Stimulated activated naive B cell treated with anti-CD40 and anti-IgM and Interleukin-4, amounts not matched to agents 10 μg/mL and 1 μg/mL and 100 μg/mL, for 72 hours (primary cell): ENCODE measurements at regions not wholly inside any gene's neighbourhood (a gene's known extent, or its start where the extent isn't known, plus 50 kb on each side); places are given as distances from the start of the nearest gene placed in this dataset.
"Not testable (repeated sequence)": the region's sequence is repeated elsewhere in the genome, so short reads cannot be mapped to it uniquely, and the experiment has no call there.

ENCODE experiments used
- ATAC-seq, 2 donors: fragments of 150-1000 bp; cut with Tn5 transposase; replicated peaks; 2 replicates each; pipeline ENCODE4 v1.10.0; 2021; ENCODE audit warnings: moderate library complexity in 1 of 2
- DNase-seq: peaks from one replicate; pipeline ENCODE4 v3.0.0; 2021
- H3K27ac Mint-ChIP-seq: one replicate; pipeline ENCODE4 v1.8.0; 2022; ENCODE audit warnings: mild to moderate bottlenecking, mixed read lengths
- H3K27me3 Mint-ChIP-seq, 2 donors: one replicate each; pipeline ENCODE4 v1.8.0; 2022; ENCODE audit warnings: mixed read lengths in 2 of 2
- H3K36me3 Mint-ChIP-seq, 2 donors: one replicate each; pipeline ENCODE4 v1.8.0; 2022; ENCODE audit warnings: mixed read lengths in 2 of 2, mild to moderate bottlenecking in 1 of 2
- H3K4me1 Mint-ChIP-seq, 2 donors: one replicate each; pipeline ENCODE4 v1.8.0; 2022; ENCODE audit warnings: mixed read lengths in 2 of 2, mild to moderate bottlenecking in 1 of 2
- H3K4me3 Mint-ChIP-seq, 2 donors: one replicate each; pipeline ENCODE4 v1.8.0; 2022; ENCODE audit warnings: mild to moderate bottlenecking in 2 of 2, mixed read lengths in 2 of 2, moderate library complexity in 1 of 2
- H3K9me3 Mint-ChIP-seq, 2 donors: one replicate each; pipeline ENCODE4 v1.8.0; 2022; ENCODE audit warnings: mixed read lengths in 2 of 2, mild to moderate bottlenecking in 1 of 2

DNA sequence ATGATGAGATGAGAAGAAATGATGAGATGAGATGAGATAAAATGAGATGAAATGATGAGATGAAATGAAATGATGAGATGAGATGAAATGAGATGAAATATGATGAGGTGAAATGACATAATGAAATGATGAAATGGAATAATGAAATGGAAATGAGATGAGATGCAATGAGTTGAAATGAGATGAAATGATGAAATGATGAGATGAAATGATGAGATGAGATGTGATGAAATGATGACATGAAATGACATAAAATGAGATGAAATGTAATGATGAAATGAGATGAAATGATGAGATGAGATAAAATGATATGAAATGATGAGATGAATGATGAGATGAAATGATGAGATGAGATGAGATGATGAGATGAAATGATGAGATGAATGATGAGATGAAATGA lies 338.6 kb upstream of the PLGLB1 start:
- not testable (repeated sequence) for H3K4me3 Mint-ChIP-seq, H3K27ac Mint-ChIP-seq, H3K9me3 Mint-ChIP-seq, H3K4me1 Mint-ChIP-seq, H3K36me3 Mint-ChIP-seq, ATAC-seq, DNase-seq, H3K27me3 Mint-ChIP-seq

DNA sequence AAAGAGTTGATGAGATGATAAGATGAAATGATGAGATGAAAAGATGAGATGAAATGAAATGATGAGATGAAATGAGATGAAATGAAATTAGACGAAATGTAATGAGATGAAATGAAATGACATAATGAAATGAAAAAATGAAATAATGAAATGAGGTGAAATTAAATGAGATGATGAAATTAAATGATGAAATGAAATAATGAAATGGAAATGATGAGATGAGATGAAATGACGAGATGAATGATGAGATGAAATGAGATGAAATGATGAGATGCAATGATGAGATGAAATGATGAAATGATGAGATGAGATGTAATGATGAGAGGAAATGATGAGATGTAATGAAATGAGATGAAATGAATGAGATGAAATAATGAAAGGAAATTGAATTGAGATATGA lies 339.3 kb upstream of the PLGLB1 start:
- not testable (repeated sequence) for H3K27me3 Mint-ChIP-seq, H3K9me3 Mint-ChIP-seq, ATAC-seq

DNA sequence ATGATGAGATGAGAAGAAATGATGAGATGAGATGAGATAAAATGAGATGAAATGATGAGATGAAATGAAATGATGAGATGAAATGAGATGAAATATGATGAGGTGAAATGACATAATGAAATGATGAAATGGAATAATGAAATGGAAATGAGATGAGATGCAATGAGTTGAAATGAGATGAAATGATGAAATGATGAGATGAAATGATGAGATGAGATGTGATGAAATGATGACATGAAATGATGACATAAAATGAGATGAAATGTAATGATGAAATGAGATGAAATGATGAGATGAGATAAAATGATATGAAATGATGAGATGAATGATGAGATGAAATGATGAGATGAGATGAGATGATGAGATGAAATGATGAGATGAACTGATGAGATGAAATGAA lies 340.2 kb upstream of the PLGLB1 start:
- not testable (repeated sequence) for H3K4me3 Mint-ChIP-seq, H3K36me3 Mint-ChIP-seq, H3K27ac Mint-ChIP-seq, H3K27me3 Mint-ChIP-seq, H3K4me1 Mint-ChIP-seq, DNase-seq, H3K9me3 Mint-ChIP-seq, ATAC-seq

More for the DNA sequence above, 339.3 kb upstream of the PLGLB1 start:
- H3K4me3 Mint-ChIP-seq, DNase-seq, H3K36me3 Mint-ChIP-seq, H3K27ac Mint-ChIP-seq, H3K4me1 Mint-ChIP-seq: not testable (repeated sequence)

DNA sequence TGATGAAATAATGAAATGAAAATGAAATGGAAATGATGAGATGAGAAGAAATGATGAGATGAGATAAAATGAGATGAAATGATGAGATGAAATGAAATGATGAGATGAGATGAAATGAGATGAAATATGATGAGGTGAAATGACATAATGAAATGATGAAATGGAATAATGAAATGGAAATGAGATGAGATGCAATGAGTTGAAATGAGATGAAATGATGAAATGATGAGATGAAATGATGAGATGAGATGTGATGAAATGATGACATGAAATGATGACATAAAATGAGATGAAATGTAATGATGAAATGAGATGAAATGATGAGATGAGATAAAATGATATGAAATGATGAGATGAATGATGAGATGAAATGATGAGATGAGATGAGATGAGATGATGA lies 342.7 kb upstream of the PLGLB1 start:
- H3K27me3 Mint-ChIP-seq, H3K27ac Mint-ChIP-seq, ATAC-seq, H3K36me3 Mint-ChIP-seq, H3K9me3 Mint-ChIP-seq, DNase-seq, H3K4me3 Mint-ChIP-seq, H3K4me1 Mint-ChIP-seq: not testable (repeated sequence)

DNA sequence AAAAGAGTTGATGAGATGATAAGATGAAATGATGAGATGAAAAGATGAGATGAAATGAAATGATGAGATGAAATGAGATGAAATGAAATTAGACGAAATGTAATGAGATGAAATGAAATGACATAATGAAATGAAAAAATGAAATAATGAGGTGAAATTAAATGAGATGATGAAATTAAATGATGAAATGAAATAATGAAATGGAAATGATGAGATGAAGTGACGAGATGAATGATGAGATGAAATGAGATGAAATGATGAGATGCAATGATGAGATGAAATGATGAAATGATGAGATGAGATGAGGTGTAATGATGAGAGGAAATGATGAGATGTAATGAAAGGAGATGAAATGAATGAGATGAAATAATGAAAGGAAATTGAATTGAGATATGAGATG lies 343.4 kb upstream of the PLGLB1 start:
- H3K27ac Mint-ChIP-seq, H3K9me3 Mint-ChIP-seq, ATAC-seq, H3K4me3 Mint-ChIP-seq, H3K4me1 Mint-ChIP-seq, H3K27me3 Mint-ChIP-seq, H3K36me3 Mint-ChIP-seq, DNase-seq: not testable (repeated sequence)

DNA sequence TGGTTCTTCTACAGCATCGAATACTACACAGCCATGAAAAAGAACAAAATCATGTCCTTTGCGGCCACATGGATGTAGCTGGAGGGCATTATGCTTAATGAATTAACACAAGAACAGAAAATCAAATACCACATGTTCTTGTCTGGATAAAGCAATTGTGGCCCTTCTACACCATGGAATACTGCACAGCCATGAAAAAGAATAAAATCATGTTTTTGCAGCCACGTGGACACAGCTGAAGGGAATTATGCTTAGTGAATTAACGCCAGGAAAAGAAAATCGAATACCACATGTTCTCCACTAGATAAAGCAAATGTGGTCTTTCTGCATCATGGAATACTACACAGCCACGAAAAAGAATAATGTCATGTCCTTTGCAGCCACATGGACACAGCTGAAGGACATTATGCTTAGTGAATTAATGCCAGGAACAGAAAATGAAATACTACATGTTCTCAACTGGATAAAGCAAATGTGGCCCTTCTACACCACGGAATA lies 361.8 kb upstream of the PLGLB2 start:
- DNase-seq, H3K27me3 Mint-ChIP-seq, H3K4me1 Mint-ChIP-seq, ATAC-seq, H3K9me3 Mint-ChIP-seq, H3K36me3 Mint-ChIP-seq, H3K27ac Mint-ChIP-seq, H3K4me3 Mint-ChIP-seq: not testable (repeated sequence)

DNA sequence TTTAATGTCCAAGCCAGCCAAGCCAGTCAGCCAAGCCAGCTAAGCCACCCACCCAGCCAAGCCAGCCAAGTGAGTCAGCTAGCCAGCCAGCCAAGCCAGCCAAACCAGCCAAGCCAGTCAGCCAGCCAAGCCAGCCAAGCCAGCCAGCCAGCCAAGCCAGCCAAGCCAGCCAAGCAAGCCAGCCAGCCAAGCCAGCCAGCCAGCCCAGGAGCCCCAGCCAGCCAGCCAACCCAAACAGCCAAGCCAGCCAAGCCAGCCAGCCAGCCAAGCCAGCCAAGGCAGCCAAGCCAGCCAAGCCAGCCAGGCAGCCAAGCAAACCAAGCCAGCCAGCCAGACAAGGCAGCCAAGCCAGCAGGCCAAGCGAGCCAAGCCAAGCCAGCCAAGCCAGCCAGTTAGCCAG lies 352.1 kb upstream of the PLGLB2 start:
- not testable (repeated sequence) for H3K4me1 Mint-ChIP-seq, H3K9me3 Mint-ChIP-seq, DNase-seq, ATAC-seq, H3K27me3 Mint-ChIP-seq, H3K27ac Mint-ChIP-seq, H3K4me3 Mint-ChIP-seq, H3K36me3 Mint-ChIP-seq

DNA sequence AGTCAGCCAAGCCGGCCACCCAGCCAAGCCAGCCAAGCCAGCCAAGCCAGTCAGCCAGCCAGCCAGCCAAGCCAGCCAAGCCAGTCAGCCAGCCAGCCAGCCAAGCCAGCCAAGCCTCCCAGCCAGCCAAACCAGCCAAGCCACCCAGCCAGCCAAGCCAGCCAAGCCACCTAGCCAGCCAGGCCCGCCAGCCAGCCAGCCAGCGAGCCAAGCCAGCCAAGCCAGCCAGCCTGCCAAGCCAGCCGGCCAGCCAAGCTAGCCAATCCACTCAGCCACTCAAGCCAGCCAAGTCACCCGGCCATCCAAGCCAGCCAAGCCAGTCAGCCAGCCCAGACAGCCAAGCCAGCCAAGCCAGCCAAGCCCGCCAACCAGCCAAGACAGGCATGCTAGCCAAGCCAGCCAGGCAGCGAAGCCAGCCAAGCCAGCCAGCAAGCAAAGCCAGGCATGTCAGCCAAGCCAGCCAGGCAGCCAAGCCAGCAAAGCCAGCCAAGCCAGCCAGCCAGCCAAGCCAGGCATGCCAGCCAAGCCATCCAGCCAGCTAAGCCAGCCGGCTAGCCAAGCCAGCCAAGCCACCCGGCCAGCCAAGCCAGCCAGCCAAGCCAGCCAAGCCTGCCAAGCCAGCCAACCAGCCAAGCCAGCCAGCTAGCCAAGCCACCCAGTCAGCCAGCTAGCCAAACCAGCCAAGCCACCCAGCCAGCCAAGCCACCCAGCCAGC lies 351.2 kb upstream of the PLGLB2 start:
- not testable (repeated sequence) for ATAC-seq, H3K4me1 Mint-ChIP-seq, H3K27ac Mint-ChIP-seq, DNase-seq, H3K27me3 Mint-ChIP-seq, H3K9me3 Mint-ChIP-seq, H3K4me3 Mint-ChIP-seq, H3K36me3 Mint-ChIP-seq

DNA sequence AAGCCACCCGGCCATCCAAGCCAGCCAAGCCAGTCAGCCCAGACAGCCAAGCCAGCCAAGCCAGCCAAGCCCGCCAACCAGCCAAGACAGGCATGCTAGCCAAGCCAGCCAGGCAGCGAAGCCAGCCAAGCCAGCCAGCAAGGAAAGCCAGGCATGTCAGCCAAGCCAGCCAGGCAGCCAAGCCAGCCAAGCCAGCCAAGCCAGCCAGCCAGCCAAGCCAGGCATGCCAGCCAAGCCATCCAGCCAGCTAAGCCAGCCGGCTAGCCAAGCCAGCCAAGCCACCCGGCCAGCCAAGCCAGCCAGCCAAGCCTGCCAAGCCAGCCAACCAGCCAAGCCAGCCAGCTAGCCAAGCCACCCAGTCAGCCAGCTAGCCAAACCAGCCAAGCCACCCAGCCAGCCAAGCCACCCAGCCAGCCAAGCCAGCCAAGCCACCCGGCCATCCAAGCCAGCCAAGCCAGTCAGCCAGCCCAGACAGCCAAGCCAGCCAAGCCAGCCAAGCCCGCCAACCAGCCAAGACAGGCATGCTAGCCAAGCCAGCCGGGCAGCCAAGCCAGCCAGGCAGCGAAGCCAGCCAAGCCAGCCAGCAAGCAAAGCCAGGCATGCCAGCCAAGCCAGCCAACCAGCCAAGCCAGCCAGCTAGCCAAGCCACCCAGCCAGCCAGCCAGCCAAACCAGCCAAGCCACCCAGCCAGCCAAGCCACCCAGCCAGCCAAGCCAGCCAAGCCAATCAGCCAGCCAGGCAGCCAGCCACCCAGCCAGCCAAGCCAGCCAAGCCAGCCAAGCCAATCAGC lies 350.4 kb upstream of the PLGLB2 start:
- ATAC-seq, H3K4me3 Mint-ChIP-seq, DNase-seq, H3K9me3 Mint-ChIP-seq, H3K27me3 Mint-ChIP-seq, H3K36me3 Mint-ChIP-seq, H3K27ac Mint-ChIP-seq, H3K4me1 Mint-ChIP-seq: not testable (repeated sequence)

DNA sequence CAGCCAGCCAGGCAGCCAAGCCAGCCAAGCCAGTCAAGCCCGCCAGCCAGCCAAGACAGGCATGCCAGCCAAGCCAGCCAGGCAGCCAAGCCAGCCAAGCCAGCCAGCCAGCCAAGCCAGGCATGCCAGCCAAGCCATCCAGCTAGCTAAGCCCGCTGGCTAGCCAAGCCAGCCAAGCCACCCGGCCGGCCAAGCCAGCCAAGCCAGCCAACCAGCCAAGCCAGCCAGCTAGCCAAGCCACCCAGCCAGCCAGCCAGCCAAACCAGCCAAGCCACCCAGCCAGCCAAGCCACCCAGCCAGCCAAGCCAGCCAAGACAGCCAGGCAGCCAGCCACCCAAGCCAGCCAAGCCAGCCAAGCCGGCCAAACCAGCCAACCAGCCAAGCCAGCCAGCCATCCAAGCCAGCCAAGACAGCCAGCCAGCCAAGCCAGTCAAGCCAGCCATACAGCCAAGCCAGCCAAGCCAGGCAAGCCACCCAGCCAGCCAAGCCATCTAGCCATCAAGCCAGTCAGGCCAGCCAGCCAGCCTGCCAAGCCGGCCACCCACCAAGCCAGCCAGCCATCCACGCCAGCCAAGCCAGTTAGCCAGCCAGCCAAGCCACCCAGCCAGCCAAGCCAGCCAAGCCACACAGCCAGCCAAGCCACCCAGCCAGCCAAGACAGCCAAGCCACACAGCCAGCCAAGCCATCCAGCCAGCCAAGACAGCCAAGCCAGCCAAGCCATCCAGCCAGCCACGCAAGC lies 349.2 kb upstream of the PLGLB2 start:
- H3K27me3 Mint-ChIP-seq, H3K36me3 Mint-ChIP-seq, H3K4me3 Mint-ChIP-seq, H3K9me3 Mint-ChIP-seq, DNase-seq, H3K4me1 Mint-ChIP-seq, H3K27ac Mint-ChIP-seq, ATAC-seq: not testable (repeated sequence)

DNA sequence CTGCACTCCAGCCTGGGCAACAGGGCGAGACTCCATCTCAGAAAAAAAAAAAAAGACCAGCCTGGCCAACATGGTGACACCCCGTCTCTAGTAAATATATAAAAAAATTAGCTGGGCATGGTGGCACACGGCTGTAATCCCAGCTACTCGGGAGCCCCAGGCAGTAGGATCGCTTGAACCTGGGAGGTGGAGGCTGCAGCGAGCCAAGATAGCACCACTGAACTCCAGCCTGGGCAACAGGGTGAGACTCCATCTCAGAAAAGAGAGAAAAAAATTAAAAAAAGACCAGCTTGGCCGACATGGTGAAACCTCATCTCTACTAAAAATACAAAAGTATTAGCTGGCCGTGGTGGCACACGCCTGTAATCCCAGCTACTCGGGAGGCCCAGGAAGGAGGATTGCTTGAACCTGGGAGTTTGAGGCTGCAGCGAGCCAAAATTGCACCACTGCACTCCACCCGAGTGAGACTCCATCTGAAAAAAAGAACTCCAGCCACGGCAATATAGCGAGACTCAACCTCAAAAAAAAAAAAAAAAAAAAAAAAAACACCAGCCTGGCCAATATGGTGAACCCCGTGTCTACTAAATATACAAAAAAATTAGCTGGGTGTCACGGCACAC lies 346.1 kb upstream of the PLGLB2 start:
- H3K27ac Mint-ChIP-seq: no peak overlapping the region
- peaks cover 2 to 9% of the 10 kb centered on the region in 2 donors for H3K36me3 Mint-ChIP-seq
- peaks cover 0 to 5% of the 10 kb centered on the region in 2 donors for H3K9me3 Mint-ChIP-seq
- H3K4me3 Mint-ChIP-seq: no peak overlapping the region
- no peak for ATAC-seq
- DNase-seq: no peak
- no peaks in the 10 kb centered on the region for H3K4me1 Mint-ChIP-seq
- H3K27me3 Mint-ChIP-seq: no peaks in the 10 kb centered on the region

DNA sequence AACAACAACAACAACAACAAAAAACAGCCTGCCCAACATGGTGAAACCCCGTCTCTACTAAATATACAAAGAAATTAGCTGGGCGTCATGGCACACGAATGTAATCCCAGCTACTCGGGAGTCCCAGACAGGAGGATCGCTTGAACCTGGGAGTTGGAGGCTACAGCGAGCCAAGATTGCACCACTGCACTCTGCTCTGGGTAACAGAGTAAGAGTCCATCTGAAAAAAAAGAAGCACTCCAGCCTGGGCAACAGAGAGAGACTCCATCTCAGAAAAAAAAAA lies 344.1 kb upstream of the PLGLB2 start:
- Mint-ChIP-seq H3K36me3 (peaks cover 2 to 9% of the 10 kb centered on the region in 2 donors), H3K4me3 (no peak overlapping the region), H3K27ac (no peak overlapping the region), H3K27me3 (no peaks in the 10 kb centered on the region), H3K4me1 (no peaks in the 10 kb centered on the region), H3K9me3 (peaks cover 0 to 5% of the 10 kb centered on the region in 2 donors)
- ATAC-seq (no peak), DNase-seq (no peak)

DNA sequence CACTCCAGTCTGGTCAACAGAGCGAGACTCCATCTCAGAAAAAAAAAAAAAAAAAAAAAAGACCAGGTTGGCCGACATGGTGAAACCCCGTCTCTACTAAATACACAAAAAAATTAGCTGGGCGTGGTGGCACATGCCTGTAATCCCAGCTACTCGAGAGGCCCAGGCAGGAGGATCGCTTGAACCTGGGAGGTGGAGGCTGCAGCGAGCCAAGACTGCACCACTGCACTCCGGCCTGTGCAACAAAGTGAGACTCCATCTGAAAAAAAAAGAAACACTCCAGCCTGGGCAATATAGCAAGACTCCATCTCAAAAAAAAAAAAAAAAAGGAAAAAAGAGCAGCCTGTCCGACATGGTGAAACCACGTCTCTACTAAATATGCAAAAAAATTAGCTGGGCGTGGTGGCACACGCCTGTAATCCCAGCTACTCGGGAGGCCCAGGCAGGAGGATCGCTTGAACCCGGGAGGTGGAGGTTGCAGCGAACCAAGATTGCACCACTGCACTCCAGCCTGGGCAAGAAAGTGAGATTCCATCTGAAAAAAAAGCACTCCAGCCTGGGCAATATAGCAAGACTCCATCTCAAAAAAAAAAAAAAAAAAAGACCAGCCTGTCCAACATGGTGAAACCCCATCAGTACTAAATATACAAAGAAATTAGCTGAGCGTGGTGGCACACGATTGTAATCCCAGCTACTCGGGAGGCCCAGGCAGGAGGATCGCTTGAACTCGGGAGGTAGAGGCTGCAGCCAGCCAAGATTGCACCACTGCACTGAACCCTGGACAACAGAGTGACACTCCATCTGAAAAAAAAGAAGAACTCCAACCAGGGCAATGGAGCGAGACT lies 343.3 kb upstream of the PLGLB2 start:
- not testable (repeated sequence) for ATAC-seq, H3K27ac Mint-ChIP-seq

More for the DNA sequence above, 343.3 kb upstream of the PLGLB2 start:
- not testable (repeated sequence) for H3K27me3 Mint-ChIP-seq, H3K4me3 Mint-ChIP-seq, H3K4me1 Mint-ChIP-seq, H3K36me3 Mint-ChIP-seq, H3K9me3 Mint-ChIP-seq, DNase-seq
